ENCODE measurements at regions not wholly inside any gene's neighbourhood (a gene's known extent, or its start where the extent isn't known, plus 50 kb on each side); places are given as distances from the start of the nearest gene placed in this dataset.

- peak; percentile 21 for DNase-seq
- H3K9me3 Mint-ChIP-seq = peaks cover 6% of the 10 kb centered on the region
- no peak overlapping the region for H3K4me3 Mint-ChIP-seq
- H3K27ac Mint-ChIP-seq = peak overlapping the region; percentile 33
- H3K4me1 Mint-ChIP-seq = peaks cover 6% of the 10 kb centered on the region
- H3K36me3 Mint-ChIP-seq (ENCODE audit: low read depth) = no peaks in the 10 kb centered on the region
- peak; percentile 23 for TF ChIP-seq CTCF (IDR thresholded peaks at IDR 0.05)
- H3K27me3 Mint-ChIP-seq (ENCODE audit: low read depth, poor library complexity) = peaks cover 7% of the 10 kb centered on the region
These were observed 75.8 kb upstream of the SLC1A4 start for GRCh38 chr2:64913357-64913869.

- Mint-ChIP-seq H3K27ac (no peak overlapping the region), H3K9me3 (peaks cover 14% of the 10 kb centered on the region), H3K4me1 (peaks cover 6% of the 10 kb centered on the region), H3K27me3 (ENCODE audit: low read depth, poor library complexity) (peaks cover 3% of the 10 kb centered on the region), H3K36me3 (ENCODE audit: low read depth) (no peaks in the 10 kb centered on the region), H3K4me3 (no peak overlapping the region)
- no peak for TF ChIP-seq CTCF (IDR thresholded peaks at IDR 0.05)
- no peak for DNase-seq
These were observed 75.0 kb upstream of the SLC1A4 start for GRCh38 chr2:64914247-64914646.

- H3K4me1 Mint-ChIP-seq = peaks cover 6% of the 10 kb centered on the region
- no peaks in the 10 kb centered on the region for H3K36me3 Mint-ChIP-seq (ENCODE audit: low read depth)
- peaks cover 16% of the 10 kb centered on the region for H3K9me3 Mint-ChIP-seq
- no peak for TF ChIP-seq CTCF (IDR thresholded peaks at IDR 0.05)
- no peak for DNase-seq
- no peak overlapping the region for H3K27ac Mint-ChIP-seq
- H3K27me3 Mint-ChIP-seq (ENCODE audit: low read depth, poor library complexity) = peaks cover 3% of the 10 kb centered on the region
- no peak overlapping the region for H3K4me3 Mint-ChIP-seq
These were observed 74.3 kb upstream of the SLC1A4 start for GRCh38 chr2:64914735-64915509.

GRCh38 chr2:64915510-64915900 lies 73.7 kb upstream of the SLC1A4 start:
- TF ChIP-seq CTCF (IDR thresholded peaks at IDR 0.05) = no peak
- Mint-ChIP-seq H3K9me3 (peaks cover 16% of the 10 kb centered on the region), H3K36me3 (ENCODE audit: low read depth) (no peaks in the 10 kb centered on the region), H3K27ac (no peak overlapping the region), H3K4me1 (peaks cover 6% of the 10 kb centered on the region), H3K4me3 (no peak overlapping the region), H3K27me3 (ENCODE audit: low read depth, poor library complexity) (peaks cover 3% of the 10 kb centered on the region)
- no peak for DNase-seq

- no peak for DNase-seq
- H3K4me3 Mint-ChIP-seq = peak overlapping the region; percentile 79
- peaks cover 6% of the 10 kb centered on the region for H3K4me1 Mint-ChIP-seq
- H3K9me3 Mint-ChIP-seq = peaks cover 16% of the 10 kb centered on the region
- no peaks in the 10 kb centered on the region for H3K36me3 Mint-ChIP-seq (ENCODE audit: low read depth)
- no peak overlapping the region for H3K27ac Mint-ChIP-seq
- no peak for TF ChIP-seq CTCF (IDR thresholded peaks at IDR 0.05)
- no peaks in the 10 kb centered on the region for H3K27me3 Mint-ChIP-seq (ENCODE audit: low read depth, poor library complexity)
These were observed 70.8 kb upstream of the SLC1A4 start for GRCh38 chr2:64918220-64918886.
